ENCODE measurements at regions not wholly inside any gene's neighbourhood (a gene's known extent, or its start where the extent isn't known, plus 50 kb on each side); places are given as distances from the start of the nearest gene placed in this dataset.

DNA sequence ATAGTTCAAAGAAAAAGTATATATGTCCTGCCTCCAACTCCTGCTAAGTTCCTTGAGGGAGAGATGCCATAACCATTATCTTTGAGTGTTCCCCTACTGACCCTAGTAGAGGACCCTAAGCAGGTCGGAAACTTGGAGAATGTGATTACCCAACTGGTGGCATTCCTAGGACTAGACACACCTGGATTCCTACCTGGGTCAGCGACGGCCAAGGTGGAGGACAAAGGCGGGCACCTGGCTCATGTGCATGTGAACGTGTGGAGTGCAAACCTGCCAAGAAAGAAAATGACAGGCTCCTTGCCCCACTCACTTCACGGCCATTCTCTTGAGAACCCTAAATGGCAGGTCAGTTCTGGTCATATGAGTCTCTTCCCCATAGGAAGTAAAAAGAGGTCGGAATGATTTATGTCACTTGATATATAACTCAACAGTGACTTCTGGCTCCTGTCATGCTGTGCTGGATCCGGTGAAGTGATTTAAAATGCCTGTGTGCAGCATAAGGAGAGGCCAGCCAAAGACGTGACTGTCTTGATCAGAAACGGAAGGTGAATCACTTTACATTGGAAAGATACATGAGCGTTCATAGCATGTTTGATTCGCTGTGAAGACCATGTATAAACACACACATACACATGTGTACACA is 371.6 kb downstream of the EIPR1 start:
- no peak for DNase-seq

- peak in 1 of 56 donors; percentile 8 for DNase-seq
These were observed 375.7 kb downstream of the EIPR1 start for GRCh38 chr2:3001615-3002560.

GRCh38 chr2:3000968-3001367 is 376.6 kb downstream of the EIPR1 start:
- DNase-seq = no peak

GRCh38 chr2:3000125-3000524 is 377.5 kb downstream of the EIPR1 start:
- DNase-seq = no peak

GRCh38 chr2:2998971-2999370 is 378.6 kb downstream of the EIPR1 start:
- no peak for DNase-seq

DNA sequence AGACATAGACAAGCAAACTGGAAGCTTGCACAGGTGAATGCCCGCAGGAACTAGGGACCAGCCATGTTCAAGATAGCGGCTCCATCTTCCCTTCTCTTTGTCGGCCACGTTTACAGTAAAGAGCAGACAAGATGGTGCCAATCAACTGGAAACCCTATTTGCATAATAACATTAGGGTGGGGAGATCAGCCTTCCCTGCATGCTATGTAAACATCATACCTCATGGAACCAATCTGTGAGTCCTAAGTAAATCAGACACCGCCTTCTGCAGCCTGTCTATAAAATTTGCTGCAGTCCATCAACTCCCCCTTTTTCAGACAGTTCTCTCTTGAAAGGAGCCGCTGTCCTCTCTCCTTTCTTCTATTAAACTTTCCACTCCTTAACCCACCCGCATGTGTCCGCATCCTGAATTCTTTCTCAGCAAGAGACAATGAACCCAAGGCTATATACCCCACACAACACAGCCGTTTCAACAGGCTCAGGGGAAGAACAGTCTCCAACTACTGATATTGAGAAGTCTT is 384.4 kb downstream of the EIPR1 start:
- no peak for DNase-seq

- no peak for DNase-seq
These were observed 385.0 kb downstream of the EIPR1 start for GRCh38 chr2:2992634-2993033.

DNA sequence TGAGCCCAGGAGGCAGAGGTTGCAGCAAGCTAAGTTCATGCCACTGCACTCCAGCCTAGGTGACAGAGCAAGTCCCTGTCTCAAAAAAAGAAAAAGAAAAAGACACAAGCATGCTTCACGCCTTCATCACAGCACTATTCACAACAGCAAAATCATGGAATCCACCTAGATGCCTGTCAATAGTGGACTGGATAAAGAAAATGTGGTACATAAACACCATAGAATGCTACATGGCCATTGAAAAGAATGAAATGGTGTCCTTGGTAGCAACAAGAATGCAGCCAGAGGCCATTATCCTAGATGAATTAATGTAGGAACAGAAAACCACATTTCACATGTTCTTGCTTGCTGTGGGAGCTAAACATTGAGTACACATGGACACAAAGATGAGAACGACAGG is 392.6 kb downstream of the EIPR1 start:
- no peak for DNase-seq

DNA sequence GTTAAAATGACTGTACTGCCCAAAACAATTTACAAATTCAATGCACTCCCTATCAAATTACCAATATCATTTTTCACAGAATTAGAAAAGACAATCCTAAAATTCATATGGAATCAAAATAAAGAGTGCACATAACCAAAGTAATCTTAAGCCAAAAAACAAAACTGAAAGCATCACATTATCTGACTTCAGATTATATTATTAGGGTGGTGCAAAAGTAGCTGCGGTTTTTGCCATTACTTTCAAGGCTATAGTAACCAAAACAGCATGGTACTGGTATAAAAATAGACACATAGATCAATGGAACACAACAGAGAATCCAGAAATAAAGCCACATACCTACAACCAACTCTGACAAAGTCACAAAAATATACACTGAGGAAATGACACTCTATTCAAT is 396.6 kb downstream of the EIPR1 start:
- no peak for DNase-seq

DNA sequence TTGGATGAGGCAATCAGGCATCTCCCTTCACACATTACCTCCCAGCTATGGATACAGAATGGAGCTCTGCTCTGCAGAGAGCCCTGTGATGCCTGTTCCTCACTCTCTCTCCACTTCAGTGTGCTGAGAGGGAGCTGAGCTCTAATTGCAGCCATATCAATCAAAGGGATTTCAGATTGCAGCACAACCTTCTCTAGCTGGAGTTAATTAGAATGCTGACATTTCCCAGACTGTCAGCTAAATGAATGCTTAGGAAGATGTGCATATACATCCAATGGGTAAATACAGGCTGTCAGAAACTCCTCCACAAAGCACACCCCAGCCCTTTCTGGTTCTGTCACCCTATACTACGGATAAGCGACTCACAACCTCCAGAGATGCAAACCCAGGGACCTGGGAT is 402.6 kb downstream of the EIPR1 start:
- peak in 12 of 56 donors; percentile 12 to 67 (median 36) for DNase-seq

GRCh38 chr2:2960441-2961133 is 417.0 kb downstream of the EIPR1 start:
- DNase-seq = no peak

DNA sequence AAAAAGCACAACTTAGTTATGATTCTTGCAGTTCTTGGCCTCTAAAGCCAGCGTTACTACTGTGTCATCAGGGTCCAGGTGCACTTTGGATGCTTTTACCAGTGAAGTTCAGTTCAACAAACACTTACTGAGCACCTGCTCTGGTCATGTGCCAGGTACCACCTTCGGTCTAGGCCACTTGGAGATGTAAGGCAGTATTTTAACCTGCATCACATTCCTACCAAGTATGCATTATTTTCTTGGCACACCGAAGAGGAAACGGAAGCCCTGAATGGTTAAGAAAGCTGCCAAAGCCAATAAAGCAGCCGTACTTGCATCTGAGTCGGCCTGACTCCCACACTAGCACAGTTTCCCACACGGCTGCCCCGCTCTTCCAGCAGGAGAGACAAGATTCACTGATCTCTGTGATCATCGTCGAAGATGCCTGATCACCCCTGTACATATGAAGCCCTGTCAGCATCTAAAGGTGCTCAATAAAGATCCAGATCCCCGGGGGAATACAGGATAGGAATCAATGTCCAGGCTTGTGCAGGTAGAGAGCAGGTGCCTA is 427.1 kb downstream of the EIPR1 start:
- no peak for DNase-seq

- DNase-seq = no peak
These were observed 430.2 kb downstream of the EIPR1 start for GRCh38 chr2:2947406-2947805.

GRCh38 chr2:2942906-2943305 is 434.7 kb downstream of the EIPR1 start:
- no peak for DNase-seq

DNA sequence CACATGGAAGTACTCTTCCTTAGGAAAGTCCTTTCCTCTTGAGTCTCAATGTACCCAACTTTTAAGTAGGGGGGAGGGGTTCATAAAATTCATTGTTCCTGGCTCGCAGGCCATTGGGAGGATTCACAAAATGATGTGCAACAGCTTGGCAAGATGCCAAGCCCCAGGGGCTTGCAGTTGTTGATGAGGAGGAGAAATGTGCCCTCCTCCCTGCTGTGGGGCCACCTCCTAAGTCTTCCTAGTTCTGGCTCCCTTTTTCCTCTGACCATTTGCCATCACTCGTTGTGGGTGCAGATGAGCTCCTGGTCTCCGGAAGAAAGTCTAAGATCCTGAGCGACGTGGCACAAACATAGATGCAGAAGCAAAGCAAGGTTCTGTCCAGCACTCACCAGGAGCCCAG is 435.4 kb downstream of the EIPR1 start:
- no peak for DNase-seq

GRCh38 chr2:2941205-2941604 is 436.4 kb downstream of the EIPR1 start:
- no peak for DNase-seq

DNA sequence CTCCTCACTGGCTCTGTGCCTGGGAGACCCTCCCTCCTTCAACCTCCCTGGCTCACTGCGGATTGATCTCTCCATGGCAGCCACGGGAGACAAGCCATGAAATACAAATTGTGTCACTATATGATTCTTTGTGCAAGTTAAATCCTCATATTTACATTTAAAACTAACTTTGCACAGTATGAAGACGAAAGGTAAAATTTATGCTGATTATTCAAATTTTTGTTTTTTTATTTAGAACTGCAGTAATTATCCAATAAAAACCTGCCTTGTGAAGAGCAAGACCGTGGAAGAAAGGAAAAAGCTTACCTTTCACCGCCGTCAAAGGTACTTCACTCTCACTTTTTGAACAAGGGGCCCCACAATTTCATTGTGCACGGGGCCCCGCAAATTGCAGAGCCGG is 436.9 kb downstream of the EIPR1 start:
- DNase-seq = no peak

GRCh38 chr2:2940061-2940460 is 437.6 kb downstream of the EIPR1 start:
- no peak for DNase-seq

- no peak for DNase-seq
These were observed 438.4 kb downstream of the EIPR1 start for GRCh38 chr2:2939078-2939795.

DNA sequence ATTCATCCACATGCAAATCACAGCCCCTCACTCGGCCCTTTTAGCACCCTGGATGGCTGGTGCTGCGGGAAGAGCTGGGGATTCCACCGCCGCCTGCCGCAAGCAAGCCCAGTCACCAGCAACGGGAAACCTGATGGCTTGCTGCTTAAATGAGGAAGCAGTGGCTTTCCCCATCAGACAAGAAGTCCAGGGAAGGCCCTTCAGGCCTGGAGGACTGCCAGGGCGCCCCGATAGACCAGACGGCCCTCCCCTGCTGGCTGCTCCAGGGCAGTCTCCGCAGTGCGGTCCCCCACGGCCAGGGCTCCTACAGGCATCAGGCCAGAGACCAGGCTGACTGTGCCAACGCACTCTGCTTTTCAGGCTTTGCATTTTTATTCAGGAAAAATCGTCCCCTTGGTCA is 439.1 kb downstream of the EIPR1 start:
- peak in 36 of 56 donors; percentile 6 to 73 (median 34) for DNase-seq

Data from nucleus accumbens (tissue), 56 donors.